IMR-90 (cell line): ENCODE measurements at regions not wholly inside any gene's neighbourhood (a gene's known extent, or its start where the extent isn't known, plus 50 kb on each side); places are given as distances from the start of the nearest gene placed in this dataset.
"Not testable (repeated sequence)": the region's sequence is repeated elsewhere in the genome, so short reads cannot be mapped to it uniquely, and the experiment has no call there.

ENCODE experiments used
- CHD1 ChIP-seq: IDR thresholded peaks from 2 replicates; pipeline ENCODE4 v1.6.1; 2012; ENCODE audit warnings: low read depth, low read length, improper control_type of control experiment
- CTCF ChIP-seq: conservative IDR thresholded peaks from 2 replicates; pipeline ENCODE4 v1.5.1; 2012; ENCODE audit warnings: mild to moderate bottlenecking, low read depth, low read length, improper control_type of control experiment
- FOS ChIP-seq: fragments of 150-350 bp; IDR thresholded peaks from 2 replicates; pipeline ENCODE4 v1.6.1; 2016; ENCODE audit warnings: low read depth, low read length
- MXI1 ChIP-seq: IDR thresholded peaks from 2 replicates; pipeline ENCODE4 v1.6.1; 2012; ENCODE audit warnings: low read depth, mild to moderate bottlenecking, low read length, moderate library complexity, borderline replicate concordance
- POLR2A ChIP-seq: IDR thresholded peaks from 2 replicates; pipeline ENCODE4 v1.6.1; 2012; ENCODE audit warnings: mild to moderate bottlenecking, low read depth, low read length
- RAD21 ChIP-seq: IDR thresholded peaks from 2 replicates; pipeline ENCODE4 v1.6.1; 2012; ENCODE audit warnings: low read length, improper control_type of control experiment
- RCOR1 ChIP-seq: IDR thresholded peaks from 2 replicates; pipeline ENCODE4 v1.6.1; 2012; ENCODE audit warnings: mild to moderate bottlenecking, low read length, improper control_type of control experiment; ENCODE audit not compliant: insufficient replicate concordance
- USF2 ChIP-seq: fragments of 150-350 bp; IDR thresholded peaks from 2 replicates; pipeline ENCODE4 v1.6.1; 2017; ENCODE audit warnings: mild to moderate bottlenecking, antibody characterized with exemption, low read length, low read depth

- peak; percentile 30 for TF ChIP-seq CTCF
- not testable (repeated sequence) for TF ChIP-seq USF2, POLR2A, CHD1, MXI1, RAD21, FOS, RCOR1
These were observed 915.9 kb downstream of the FOXD4L5 start for GRCh38 chr9:64369114-64369513.
